GM12878 (cell line): ENCODE measurements at regions not wholly inside any gene's neighbourhood (a gene's known extent, or its start where the extent isn't known, plus 50 kb on each side); places are given as distances from the start of the nearest gene placed in this dataset.

ENCODE experiments used
- ATAC-seq: fragments of 200-7000 bp; cut with Tn5 transposase; 3 replicates; pipeline ENCODE4 v1.9.1; 2020; ENCODE audit warnings: mild to moderate bottlenecking, moderate library complexity
- BruUV-seq: library from RNA; stranded (reverse); fragments of 400-500 nt; replicated peaks from 2 replicates; lab custom pipeline; 2021; lab: Mats Ljungman, UMichigan
- CTCF ChIA-PET: fragments of 300-600 bp; sonication (Branson Sonifier 250); formaldehyde crosslinking; extraction: SDS; loops from one replicate; lab custom pipeline; 2021; ENCODE audit warnings: inconsistent platforms; lab: Yijun Ruan, JAX
- POLR2A ChIA-PET: fragments of 350-600 bp; formaldehyde crosslinking; extraction: SDS; loops from one replicate; lab custom pipeline; 2021; ENCODE audit warnings: inconsistent platforms; lab: Charles Lee
- RAD21 ChIA-PET: fragments of 300-600 bp; sonication (Branson Sonifier 250); formaldehyde crosslinking; loops from one replicate; lab custom pipeline; 2023; ENCODE audit warnings: antibody characterized with exemption; ENCODE audit not compliant: unreplicated experiment; lab: Charles Lee
- SMC1A ChIA-PET: fragments of 300-600 bp; sonication (Branson Sonifier 250); formaldehyde crosslinking; loops from one replicate; lab custom pipeline; 2023; ENCODE audit not compliant: unreplicated experiment, uncharacterized antibody; lab: Charles Lee
- DNase-seq: peaks from one replicate; pipeline ENCODE4 v3.0.0-alpha.2; 2011; ENCODE audit warnings: low read depth, low spot score
- FAIRE-seq: peaks from 3 replicates; lab custom pipeline; 2011; peaks lifted over from hg19 to GRCh38; lab: Jason Lieb, UNC
- H2AFZ ChIP-seq: 2 replicates; pipeline ENCODE4 v1.6.0; 2011; ENCODE audit warnings: low read depth, low read length, control low read depth; ENCODE audit not compliant: control insufficient read depth
- H3K27ac ChIP-seq: 2 replicates; pipeline ENCODE4 v1.5.1; 2011; ENCODE audit warnings: control low read depth; ENCODE audit not compliant: control insufficient read depth, insufficient read depth
- H3K27me3 ChIP-seq, 2 experiments: replicated peaks in 1 of 2; 2 replicates each; pipeline versions ENCODE4 v1.6.0 to v1.6.1; 2011; ENCODE audit warnings: low read length in 1 of 2; ENCODE audit not compliant: control insufficient read depth in 2 of 2, insufficient read depth in 2 of 2
- H3K36me3 ChIP-seq, 2 experiments: 2 replicates each; pipeline ENCODE4 v1.5.1; 2011; ENCODE audit warnings: low read length in 1 of 2; ENCODE audit not compliant: control insufficient read depth in 2 of 2, insufficient read depth in 2 of 2
- H3K4me1 ChIP-seq: 2 replicates; pipeline ENCODE4 v1.6.1; 2011; ENCODE audit warnings: mild to moderate bottlenecking, low read length, moderate library complexity, mixed read lengths; ENCODE audit not compliant: control insufficient read depth, insufficient read depth
- H3K4me2 ChIP-seq: 2 replicates; pipeline ENCODE4 v1.6.0; 2011; ENCODE audit warnings: control low read depth; ENCODE audit not compliant: control insufficient read depth, insufficient read depth
- H3K4me3 ChIP-seq: fragments of 200-600 bp; sonication (generic); 2 replicates; pipeline ENCODE4 v1.5.1; 2016
- H3K79me2 ChIP-seq: 2 replicates; pipeline ENCODE4 v1.6.0; 2011; ENCODE audit warnings: low read length; ENCODE audit not compliant: control insufficient read depth, insufficient read depth
- H3K9ac ChIP-seq: 2 replicates; pipeline ENCODE4 v1.8.0; 2011; ENCODE audit warnings: low read length, control low read depth, mixed read lengths; ENCODE audit not compliant: control insufficient read depth, insufficient read depth
- H3K9me3 ChIP-seq: replicated peaks from 3 replicates; pipeline ENCODE4 v1.5.1; 2011; ENCODE audit warnings: mild to moderate bottlenecking, low read length; ENCODE audit not compliant: control insufficient read depth, insufficient read depth
- H4K20me1 ChIP-seq: 2 replicates; pipeline ENCODE4 v1.6.0; 2011; ENCODE audit not compliant: control insufficient read depth, insufficient read depth
- CHD1 ChIP-seq: IDR thresholded peaks from 2 replicates; pipeline ENCODE4 v1.6.1; 2012; ENCODE audit warnings: low read depth, low read length, improper control_type of control experiment
- CTCF ChIP-seq, 3 experiments: IDR thresholded peaks in 2 of 3; conservative IDR thresholded peaks in 1 of 3; 2 replicates each; pipeline ENCODE4 v1.5.1; 2011; ENCODE audit warnings: low read depth in 3 of 3, low read length in 3 of 3, mild to moderate bottlenecking in 3 of 3, control low read depth in 2 of 3, moderate library complexity in 2 of 3, inconsistent platforms in 1 of 3, mixed read lengths in 1 of 3; ENCODE audit not compliant: control insufficient read depth in 2 of 3, insufficient read depth in 1 of 3; ENCODE audit errors: extremely low read depth in 1 of 3
- FOXM1 ChIP-seq: IDR thresholded peaks from 2 replicates; pipeline ENCODE4 v1.6.1; 2012; ENCODE audit warnings: low read depth, mild to moderate bottlenecking, inconsistent platforms, low read length, moderate library complexity
- IKZF1 ChIP-seq: fragments of 450-650 bp; conservative IDR thresholded peaks from 2 replicates; pipeline ENCODE4 v1.6.1; 2017; ENCODE audit warnings: antibody characterized with exemption, mild to moderate bottlenecking
- NR2C2 ChIP-seq: IDR thresholded peaks from 2 replicates; pipeline ENCODE4 v1.6.1; 2011; ENCODE audit warnings: borderline replicate concordance, low read depth; ENCODE audit not compliant: control insufficient read depth, insufficient read length
- PAX8 ChIP-seq: fragments of 450-650 bp; IDR thresholded peaks from 2 replicates; pipeline ENCODE4 v1.6.1; 2017; ENCODE audit warnings: mild to moderate bottlenecking, moderate library complexity
- POU2F2 ChIP-seq: IDR thresholded peaks from 3 replicates; pipeline ENCODE4 v1.6.1; 2011; ENCODE audit warnings: low read depth, mild to moderate bottlenecking, low read length, borderline replicate concordance
- SIN3A ChIP-seq: IDR thresholded peaks from 2 replicates; pipeline ENCODE4 v1.6.1; 2012; ENCODE audit warnings: low read depth, low read length, improper control_type of control experiment
- SMAD5 ChIP-seq: IDR thresholded peaks from 2 replicates; pipeline ENCODE4 v1.6.1; 2016; ENCODE audit warnings: antibody characterized with exemption, low read depth
- SREBF1 ChIP-seq: IDR thresholded peaks from 2 replicates; pipeline ENCODE4 v1.6.1; 2012; ENCODE audit warnings: mild to moderate bottlenecking, low read length
- SREBF2 ChIP-seq: IDR thresholded peaks from 2 replicates; pipeline ENCODE4 v1.6.1; 2012; ENCODE audit warnings: mild to moderate bottlenecking, low read length
- ZNF687 ChIP-seq: fragments of 450-650 bp; IDR thresholded peaks from 2 replicates; pipeline ENCODE4 v1.6.1; 2017; ENCODE audit warnings: mild to moderate bottlenecking, moderate library complexity
- WGBS: methylation state at CpG from one replicate; pipeline ENCODE4 v1.1.6; 2016; ENCODE audit warnings: low lambda C conversion rate; ENCODE audit not compliant: insufficient replicate concordance, insufficient coverage; ENCODE audit errors: missing lambda C conversion rate; 5-methylcytosine and 5-hydroxymethylcytosine counted together
- in situ Hi-C: fragments of 300-500 bp; cut with MboI; formaldehyde crosslinking; loops from 9 replicates; pipeline ENCODE4 v1.14.3; 2018; ENCODE audit warnings: mixed read lengths
- intact Hi-C: fragments of 100-400 bp; cut with micrococcal nuclease; formaldehyde crosslinking; loops from one replicate; pipeline ENCODE4 v1.14.2; 2022; ENCODE audit not compliant: unreplicated experiment
- TF ChIP-seq, protein P1 (sequence below): fragments of 450-650 bp; IDR thresholded peaks from 2 replicates; pipeline ENCODE4 v1.6.1; 2017; ENCODE audit warnings: borderline replicate concordance
- TF ChIP-seq, protein P2 (sequence below): IDR thresholded peaks from 2 replicates; pipeline ENCODE4 v1.6.1; 2011; ENCODE audit warnings: borderline replicate concordance, low read depth, mild to moderate bottlenecking, moderate library complexity, low read length; ENCODE audit not compliant: insufficient read depth, poor library complexity, severe bottlenecking
- TF ChIP-seq, protein P3 (sequence below): fragments of 450-650 bp; conservative IDR thresholded peaks from 2 replicates; pipeline ENCODE4 v1.6.1; 2017; ENCODE audit warnings: mild to moderate bottlenecking, moderate library complexity

GRCh38 chr2:221883976-221884375 lies 311.9 kb upstream of the EPHA4 start:
- H3K4me1 ChIP-seq = no peaks in the 10 kb centered on the region
- H3K9me3 ChIP-seq = no peaks in the 10 kb centered on the region
- RAD21 ChIA-PET = no interaction called here
- DNase-seq = no peak
- no TSS peak for BruUV-seq
- no peak for FAIRE-seq
- no peak overlapping the region for H3K27ac ChIP-seq
- no peak overlapping the region for H3K4me3 ChIP-seq
- TF ChIP-seq POU2F2 (no peak), SREBF1 (no peak), CHD1 (no peak), SMAD5 (no peak), NR2C2 (no peak), SREBF2 (no peak), SIN3A (no peak), CTCF (IDR thresholded peaks at IDR 0.05 in 2 of 3, conservative IDR thresholded peaks at IDR 0.05 in 1 of 3; ENCODE audit: control insufficient read depth in 2 of 3, extremely low read depth in 1 of 3, insufficient read depth in 1 of 3, low read depth in 3 of 3, low read length in 3 of 3) (no peak), IKZF1 (no peak), ZNF687 (no peak), FOXM1 (no peak), PAX8 (no peak)
- TF ChIP-seq, protein P1, sequence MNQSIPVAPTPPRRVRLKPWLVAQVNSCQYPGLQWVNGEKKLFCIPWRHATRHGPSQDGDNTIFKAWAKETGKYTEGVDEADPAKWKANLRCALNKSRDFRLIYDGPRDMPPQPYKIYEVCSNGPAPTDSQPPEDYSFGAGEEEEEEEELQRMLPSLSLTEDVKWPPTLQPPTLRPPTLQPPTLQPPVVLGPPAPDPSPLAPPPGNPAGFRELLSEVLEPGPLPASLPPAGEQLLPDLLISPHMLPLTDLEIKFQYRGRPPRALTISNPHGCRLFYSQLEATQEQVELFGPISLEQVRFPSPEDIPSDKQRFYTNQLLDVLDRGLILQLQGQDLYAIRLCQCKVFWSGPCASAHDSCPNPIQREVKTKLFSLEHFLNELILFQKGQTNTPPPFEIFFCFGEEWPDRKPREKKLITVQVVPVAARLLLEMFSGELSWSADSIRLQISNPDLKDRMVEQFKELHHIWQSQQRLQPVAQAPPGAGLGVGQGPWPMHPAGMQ = no peak
- TF ChIP-seq, protein P2, sequence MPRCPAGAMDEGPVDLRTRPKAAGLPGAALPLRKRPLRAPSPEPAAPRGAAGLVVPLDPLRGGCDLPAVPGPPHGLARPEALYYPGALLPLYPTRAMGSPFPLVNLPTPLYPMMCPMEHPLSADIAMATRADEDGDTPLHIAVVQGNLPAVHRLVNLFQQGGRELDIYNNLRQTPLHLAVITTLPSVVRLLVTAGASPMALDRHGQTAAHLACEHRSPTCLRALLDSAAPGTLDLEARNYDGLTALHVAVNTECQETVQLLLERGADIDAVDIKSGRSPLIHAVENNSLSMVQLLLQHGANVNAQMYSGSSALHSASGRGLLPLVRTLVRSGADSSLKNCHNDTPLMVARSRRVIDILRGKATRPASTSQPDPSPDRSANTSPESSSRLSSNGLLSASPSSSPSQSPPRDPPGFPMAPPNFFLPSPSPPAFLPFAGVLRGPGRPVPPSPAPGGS = no peak
- TF ChIP-seq, protein P3, sequence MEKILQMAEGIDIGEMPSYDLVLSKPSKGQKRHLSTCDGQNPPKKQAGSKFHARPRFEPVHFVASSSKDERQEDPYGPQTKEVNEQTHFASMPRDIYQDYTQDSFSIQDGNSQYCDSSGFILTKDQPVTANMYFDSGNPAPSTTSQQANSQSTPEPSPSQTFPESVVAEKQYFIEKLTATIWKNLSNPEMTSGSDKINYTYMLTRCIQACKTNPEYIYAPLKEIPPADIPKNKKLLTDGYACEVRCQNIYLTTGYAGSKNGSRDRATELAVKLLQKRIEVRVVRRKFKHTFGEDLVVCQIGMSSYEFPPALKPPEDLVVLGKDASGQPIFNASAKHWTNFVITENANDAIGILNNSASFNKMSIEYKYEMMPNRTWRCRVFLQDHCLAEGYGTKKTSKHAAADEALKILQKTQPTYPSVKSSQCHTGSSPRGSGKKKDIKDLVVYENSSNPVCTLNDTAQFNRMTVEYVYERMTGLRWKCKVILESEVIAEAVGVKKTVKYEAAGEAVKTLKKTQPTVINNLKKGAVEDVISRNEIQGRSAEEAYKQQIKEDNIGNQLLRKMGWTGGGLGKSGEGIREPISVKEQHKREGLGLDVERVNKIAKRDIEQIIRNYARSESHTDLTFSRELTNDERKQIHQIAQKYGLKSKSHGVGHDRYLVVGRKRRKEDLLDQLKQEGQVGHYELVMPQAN = no peak
- no peaks in the 10 kb centered on the region for H3K27me3 ChIP-seq
- in situ Hi-C loops (no loop called here), intact Hi-C loops (no loop called here)
- CTCF ChIA-PET = no interaction called here
- no peaks in the 10 kb centered on the region for H3K36me3 ChIP-seq
- SMC1A ChIA-PET = no interaction called here
- H2AFZ ChIP-seq = no peak overlapping the region
- H4K20me1 ChIP-seq = no peaks in the 10 kb centered on the region
- ATAC-seq = no peak
- no peak overlapping the region for H3K4me2 ChIP-seq
- 4% methylated on average over 4 of the region's 4 CpGs for WGBS
- POLR2A ChIA-PET = no interaction called here
- H3K79me2 ChIP-seq = no peaks in the 10 kb centered on the region
- H3K9ac ChIP-seq = no peak overlapping the region
